DMS 273 (cell line): ENCODE measurements at regions not wholly inside any gene's neighbourhood (a gene's known extent, or its start where the extent isn't known, plus 50 kb on each side); places are given as distances from the start of the nearest gene placed in this dataset.

Experiments
- DNase-seq: peaks from one replicate; lab custom pipeline; 2025; ENCODE audit not compliant: unreplicated experiment; lab: John Stamatoyannopoulos, UW

DNA sequence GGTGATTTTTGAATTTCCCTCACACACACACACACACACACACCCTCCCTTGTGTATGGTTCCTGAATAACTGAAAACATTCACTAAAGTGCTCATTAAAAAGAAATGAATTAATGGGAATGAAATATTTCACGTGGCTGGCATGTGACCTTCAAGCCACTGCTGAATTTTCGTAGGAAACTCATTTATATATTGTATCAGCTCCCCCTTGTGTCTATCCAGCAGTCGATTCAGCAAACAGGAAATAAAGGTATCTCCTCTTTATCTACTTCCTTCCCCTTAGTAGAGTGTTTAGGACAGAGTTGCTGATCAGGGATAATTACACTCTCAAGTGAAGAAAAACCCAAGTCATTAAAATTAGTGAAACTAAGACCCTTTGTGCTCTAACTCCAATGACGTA is 912.6 kb upstream of the LCORL start:
- peak; percentile 0 for DNase-seq

- no peak for DNase-seq
These were observed 911.3 kb upstream of the LCORL start for GRCh38 chr4:18932730-18933339.

GRCh38 chr4:18931643-18932377 is 910.3 kb upstream of the LCORL start:
- DNase-seq, result no peak

GRCh38 chr4:18930487-18930886 is 908.9 kb upstream of the LCORL start:
- no peak for DNase-seq

DNA sequence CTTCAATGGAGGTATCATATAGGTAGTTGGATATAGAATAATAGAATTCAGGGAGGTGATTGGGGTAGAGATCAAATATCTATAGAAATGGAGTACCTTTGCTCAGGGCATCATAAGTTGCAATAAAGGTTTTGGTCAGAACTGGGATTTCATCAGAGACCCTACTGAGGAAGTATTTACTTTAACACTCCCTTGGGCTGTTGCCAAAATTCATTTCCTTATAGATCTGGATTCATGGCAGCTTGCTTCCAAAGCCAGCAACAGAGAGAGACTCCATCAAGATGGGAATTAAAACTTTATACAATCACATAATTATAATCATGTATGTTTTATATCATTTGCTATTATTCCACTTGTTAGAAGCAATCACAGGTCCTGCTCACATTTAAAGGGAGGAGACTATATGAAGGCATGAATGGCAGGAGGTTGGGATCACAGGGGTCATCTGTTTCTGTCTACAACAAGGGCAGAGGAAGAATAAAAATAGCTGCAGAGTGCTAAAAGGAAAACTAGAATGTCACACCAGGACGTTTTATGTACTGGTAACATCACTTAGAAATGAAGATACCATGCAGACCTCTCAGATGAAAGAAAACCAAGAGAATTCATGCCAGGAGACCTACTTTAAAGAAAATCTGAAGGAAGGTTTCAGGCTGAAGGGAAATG is 902.1 kb upstream of the LCORL start:
- DNase-seq, result no peak

GRCh38 chr4:18917689-18918088 is 896.1 kb upstream of the LCORL start:
- no peak for DNase-seq

DNA sequence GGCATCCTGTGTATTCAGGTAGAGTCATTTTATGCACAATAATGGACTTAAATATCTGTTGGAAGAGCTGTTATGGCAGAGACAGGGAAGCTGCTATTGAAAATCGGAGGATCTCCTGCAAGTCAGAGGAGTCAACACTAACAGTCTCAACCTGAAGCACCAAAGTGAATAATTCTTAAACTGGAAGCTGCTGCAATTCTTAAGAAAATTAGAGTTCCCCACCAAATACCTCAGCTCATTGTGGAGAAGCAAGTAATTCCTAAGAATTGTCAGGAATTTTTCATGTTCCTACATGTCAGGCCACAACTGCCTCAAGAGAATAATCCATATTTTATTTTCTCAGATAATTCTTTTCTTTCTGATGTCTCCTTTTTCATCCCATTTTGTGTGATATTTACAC is 892.6 kb upstream of the LCORL start:
- no peak for DNase-seq

DNA sequence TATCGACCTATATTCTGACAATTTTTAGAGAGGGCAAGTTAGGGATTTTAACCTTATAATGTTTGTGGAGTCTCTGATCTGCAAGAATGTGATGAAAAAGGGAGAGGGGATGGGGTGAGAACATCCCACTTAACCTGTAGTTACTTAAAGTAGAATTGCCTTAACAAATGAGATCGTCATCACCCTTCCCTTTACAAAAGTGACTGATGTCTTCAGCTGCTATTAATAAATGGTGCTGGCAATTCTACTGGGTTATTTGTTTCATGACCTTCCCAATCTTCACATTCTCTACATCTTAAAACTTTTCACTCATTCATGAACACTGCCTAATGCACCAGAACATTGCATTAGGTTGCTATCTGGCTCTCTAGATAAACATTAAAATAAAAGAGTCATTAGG is 873.4 kb upstream of the LCORL start:
- no peak for DNase-seq

GRCh38 chr4:18882468-18882867 is 860.9 kb upstream of the LCORL start:
- no peak for DNase-seq

GRCh38 chr4:18881556-18881955 is 860.0 kb upstream of the LCORL start:
- DNase-seq, result no peak

DNA sequence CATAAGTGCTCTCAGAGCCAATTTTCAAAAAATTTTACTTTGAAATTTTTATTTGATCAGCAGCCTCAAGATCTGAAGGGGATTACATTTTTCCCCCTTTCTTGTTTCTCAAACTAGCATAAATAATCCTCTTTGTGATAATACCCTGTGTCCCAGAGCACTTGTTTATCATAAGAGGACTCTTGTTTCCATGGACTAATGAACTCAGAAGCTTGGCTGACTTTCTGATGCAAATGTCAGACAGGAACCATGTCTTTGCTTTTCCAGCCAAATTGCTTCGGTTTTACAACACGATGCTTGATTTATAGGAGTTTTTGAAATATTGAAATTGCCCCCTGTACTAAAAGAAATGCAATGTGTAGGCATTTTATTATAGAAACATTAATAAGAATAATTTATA is 859.3 kb upstream of the LCORL start:
- no peak for DNase-seq

DNA sequence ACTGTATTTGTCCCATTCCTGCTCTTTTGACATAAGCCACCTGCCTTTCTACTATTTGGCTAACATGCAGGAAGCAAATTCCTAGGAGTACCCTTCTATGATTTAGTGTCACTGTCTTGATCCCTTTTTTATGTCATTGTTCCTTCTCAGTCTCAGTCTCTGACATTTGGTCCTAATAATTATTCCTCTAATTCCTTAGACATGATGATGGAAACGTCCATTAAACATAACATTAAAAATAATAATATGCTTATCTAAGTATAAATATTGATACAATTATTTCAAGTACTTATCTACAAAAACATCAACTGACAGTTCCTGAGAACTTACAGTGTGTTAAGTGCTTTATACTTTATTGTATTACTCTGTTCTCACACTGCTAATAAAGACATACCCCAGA is 857.0 kb upstream of the LCORL start:
- DNase-seq, result no peak

DNA sequence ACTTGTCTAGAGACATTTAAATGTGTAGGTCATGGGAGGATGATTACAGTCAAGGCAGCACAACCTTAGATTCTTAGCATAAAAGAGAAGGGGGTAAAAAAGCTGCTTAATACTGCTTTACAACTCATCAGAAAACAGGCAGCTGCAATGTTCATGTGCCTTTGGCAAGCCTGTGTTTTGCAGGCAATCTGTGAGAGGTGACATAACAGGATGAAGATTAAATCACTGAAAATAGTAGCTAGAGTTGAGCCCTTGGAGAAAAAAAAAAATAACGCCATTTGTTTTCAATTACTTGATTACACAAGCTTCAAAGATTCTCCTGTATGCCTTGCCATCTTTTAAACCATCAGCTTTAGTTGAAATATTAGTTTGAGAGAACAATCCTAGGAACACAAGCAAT is 847.6 kb upstream of the LCORL start:
- DNase-seq, result no peak

- no peak for DNase-seq
These were observed 839.4 kb upstream of the LCORL start for GRCh38 chr4:18860836-18861530.

DNA sequence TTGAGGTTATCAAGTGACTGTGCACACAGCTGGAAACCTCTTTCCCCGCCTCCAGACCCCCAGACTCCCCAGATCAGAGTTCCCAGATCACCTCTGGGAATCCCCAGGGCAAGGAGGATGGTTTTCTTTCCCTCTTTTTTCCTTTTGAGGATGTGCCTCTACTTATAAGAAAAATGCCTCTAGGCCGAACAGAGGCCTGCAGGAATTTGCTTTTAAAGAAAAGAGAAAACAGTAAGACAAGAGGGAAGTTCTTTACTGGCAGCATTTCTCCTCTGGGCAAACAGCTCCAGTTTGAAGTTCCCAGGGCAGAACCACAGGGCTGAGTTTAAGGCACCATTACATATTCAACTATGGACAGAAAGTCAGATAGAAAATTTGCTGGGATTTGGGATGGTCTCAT is 837.9 kb upstream of the LCORL start:
- DNase-seq, result no peak

DNA sequence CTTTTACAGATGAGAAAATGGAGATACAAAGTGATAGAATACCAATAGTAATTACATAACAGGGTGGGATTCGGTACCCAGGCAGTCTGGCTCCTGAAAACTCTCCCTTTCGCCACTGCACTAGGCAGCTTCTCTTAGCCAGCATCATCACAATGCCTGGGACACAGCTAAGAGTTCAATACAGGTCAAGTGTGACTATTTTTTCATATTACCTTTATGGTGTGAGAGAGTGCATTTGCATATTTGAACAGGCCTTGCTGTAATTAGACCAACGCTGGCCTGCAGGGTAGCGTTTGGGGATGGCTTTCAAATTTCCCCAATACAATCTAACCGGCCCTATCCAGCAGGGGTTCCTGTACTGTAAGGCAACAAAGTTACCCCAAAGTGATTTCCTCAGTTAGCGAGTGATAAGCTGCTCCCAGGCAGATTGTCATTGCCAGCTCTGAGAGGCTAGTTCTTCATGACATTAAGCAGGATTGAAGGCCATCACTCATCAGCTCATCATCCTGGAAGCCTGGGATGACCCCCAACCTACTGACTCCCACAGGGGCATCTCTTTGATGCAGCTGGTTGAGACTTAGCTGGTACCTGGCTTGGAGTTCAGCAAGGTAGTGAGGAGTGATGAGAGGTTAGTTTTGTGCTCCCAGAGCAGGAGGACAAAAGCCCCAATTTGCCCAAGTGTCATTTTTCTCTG is 836.8 kb upstream of the LCORL start:
- DNase-seq, result no peak

- no peak for DNase-seq
These were observed 829.3 kb upstream of the LCORL start for GRCh38 chr4:18850867-18851266.

DNA sequence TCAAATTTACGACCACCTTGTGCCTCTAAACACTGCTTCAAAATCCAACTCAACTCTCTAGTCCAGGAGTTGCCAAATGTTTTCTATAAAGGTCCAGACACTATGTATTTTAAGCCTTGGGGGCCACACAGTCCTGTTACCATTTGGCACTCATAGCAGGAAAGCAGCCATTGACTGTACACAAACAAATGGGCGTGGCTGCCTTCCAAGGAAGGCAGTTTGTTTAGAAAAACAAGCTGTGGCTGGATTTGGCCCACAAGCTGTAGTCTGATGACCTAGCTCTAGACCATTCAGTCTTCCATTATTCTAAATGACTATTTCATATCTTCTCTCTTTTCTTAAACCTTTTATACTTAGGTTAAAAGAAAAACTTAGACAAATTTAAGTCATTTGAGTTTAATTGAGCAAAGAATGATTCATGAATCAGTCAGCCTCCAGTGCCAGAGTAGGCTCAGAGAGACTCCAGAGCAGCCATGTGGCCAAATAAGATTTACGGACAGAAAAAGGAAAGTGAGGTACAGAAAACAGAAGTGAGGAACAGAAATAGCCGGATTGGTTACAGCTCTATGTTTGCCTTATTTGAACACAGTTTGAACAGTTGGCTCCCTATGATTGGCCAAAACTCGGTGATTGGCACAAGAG is 825.8 kb upstream of the LCORL start:
- DNase-seq, result no peak

- DNase-seq, result no peak
These were observed 824.8 kb upstream of the LCORL start for GRCh38 chr4:18846313-18846712.

- DNase-seq, result no peak
These were observed 823.2 kb upstream of the LCORL start for GRCh38 chr4:18844726-18845125.

GRCh38 chr4:18842431-18842830 is 820.9 kb upstream of the LCORL start:
- DNase-seq, result no peak
